CD4-positive, alpha-beta T cell treated with Interleukin-21 for 1 hour (primary cell): ENCODE measurements at regions not wholly inside any gene's neighbourhood (a gene's known extent, or its start where the extent isn't known, plus 50 kb on each side); places are given as distances from the start of the nearest gene placed in this dataset.

Experiments used
- DNase-seq: peaks from one replicate; pipeline ENCODE4 v3.0.0-alpha.2; 2020

- DNase-seq, result no peak
These were observed 215.3 kb upstream of the ZNF32 start for GRCh38 chr10:43863859-43864591.

DNA sequence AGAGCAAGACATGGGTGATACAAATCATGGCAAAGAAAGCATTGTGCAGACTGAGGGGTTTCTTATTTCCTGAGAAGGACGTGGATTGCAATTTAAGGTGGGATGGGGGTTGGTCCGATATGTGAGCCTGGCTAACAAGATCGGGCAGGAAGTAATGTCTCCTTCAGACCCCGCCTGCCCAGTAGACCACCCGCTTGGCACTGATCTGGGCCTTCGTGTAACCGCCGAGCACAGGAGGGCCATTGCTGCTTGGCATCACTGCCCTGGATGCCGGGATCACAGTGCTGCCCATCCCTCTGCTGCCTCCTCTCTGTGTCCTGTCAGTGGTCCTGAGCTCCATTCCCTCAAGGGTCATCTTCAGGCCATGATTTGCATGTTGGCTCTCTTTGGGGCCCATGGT, 214.6 kb upstream of the ZNF32 start:
- DNase-seq, result no peak

GRCh38 chr10:43862756-43863155, 214.1 kb upstream of the ZNF32 start:
- no peak for DNase-seq

DNA sequence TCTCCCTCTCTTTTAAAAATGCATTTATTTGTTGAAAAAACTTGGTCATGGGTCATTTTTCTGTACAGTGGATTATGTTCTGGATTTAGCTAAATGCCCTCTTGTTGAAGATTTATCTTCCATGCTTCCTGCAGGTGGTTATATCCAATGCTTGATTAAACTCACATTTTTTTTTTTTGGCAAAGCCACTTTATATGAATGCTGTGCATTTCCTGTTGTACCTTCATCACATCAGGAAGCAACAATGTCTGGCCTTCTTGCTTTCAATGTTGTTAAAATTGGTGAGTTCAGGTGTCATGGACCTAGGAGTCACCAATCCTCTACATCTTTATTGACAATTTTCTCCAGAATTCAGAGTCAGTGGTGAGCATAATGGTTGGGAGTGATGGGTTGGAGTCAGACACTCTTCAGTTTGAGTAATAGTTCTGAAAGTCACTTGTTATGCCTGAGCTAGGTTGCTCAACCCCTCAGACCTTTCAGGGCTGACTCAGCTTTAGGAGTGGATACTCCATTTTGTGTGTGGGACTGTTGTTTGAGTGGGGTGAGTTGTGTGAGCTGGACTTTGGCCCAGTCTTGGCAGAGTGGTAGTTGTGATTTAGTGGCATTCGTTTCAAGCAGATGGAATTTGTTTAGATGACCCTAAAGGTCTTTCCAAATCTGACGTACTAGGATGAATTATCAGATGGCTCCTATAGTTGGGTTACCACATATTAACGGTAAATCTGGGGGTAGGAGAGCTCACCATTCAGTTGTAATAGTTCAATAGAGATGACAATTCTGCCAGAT, 213.5 kb upstream of the ZNF32 start:
- no peak for DNase-seq

DNA sequence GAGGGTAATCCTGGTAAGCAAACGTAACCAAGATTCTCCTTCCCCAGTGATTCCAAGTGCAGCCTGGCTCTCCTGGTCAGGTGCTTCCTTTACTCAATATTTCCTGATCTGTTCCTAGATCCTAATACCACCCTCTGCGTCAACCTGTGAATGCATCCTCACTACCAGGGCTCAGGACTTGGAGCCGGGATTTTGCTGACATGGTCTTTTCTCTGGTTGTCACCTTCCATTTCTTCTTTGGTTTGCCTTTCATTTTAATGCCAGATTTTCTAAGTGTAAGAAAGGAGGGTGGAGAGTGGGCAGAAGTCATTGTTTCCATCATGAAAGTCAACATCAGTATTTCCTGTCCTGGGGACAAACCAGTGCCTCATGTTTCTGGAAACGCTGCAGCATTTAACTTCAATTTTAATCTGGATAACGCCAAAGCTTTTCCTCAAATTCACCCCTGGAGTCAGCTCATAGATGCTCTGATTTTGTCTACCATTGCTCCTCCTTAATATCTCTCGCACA, 210.4 kb upstream of the ZNF32 start:
- no peak for DNase-seq

DNA sequence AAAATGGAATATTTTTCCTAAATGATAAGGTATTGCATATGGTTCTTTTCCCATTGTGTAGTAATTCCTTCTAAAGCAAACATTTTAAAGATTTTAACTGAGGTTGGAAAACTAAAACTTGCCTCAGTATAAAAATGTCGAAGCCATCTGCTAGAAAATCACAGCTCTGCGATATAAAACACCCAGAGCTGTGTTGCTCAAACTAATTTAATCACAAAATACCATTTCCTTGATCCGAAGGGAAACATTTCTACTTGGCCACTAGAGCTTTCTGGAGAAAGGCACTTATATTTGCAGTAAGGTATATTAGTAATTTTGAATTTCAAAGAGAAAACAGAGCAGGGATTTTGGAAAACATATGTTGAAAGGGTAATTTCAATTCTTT, 209.2 kb upstream of the ZNF32 start:
- no peak for DNase-seq

DNA sequence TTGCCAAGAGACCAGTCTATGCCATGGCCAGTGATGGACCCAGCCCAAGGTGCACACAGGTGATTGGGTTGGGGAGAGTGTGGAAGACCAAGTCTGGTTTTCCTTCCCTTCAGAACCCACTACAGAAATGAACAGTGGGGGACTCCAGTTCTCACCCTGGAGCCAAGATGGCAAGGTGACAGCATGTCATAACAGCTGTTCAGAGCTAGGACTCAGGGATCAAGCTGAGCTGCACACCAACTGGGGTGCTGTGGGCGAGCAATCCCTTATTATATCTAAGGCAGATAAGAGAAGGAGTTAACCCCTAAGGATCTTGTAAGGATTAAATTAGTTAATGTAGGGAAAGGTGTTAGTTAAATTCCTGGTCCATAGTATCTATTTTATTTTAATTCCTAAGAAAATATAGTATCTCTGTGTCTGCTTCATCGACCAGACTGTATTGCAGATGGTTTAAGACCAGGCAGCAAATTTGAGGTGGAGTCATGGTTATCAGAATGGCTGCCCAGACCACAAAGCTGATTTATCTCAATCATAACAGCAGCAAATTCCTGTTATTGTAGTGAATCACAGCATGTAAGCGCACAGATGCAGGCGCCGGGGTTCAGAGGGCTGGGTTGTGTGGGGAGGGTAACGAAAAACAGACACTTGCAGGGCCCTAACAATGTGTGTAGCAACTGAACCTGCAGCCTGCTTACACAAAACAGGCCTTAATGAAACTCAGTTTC, 208.7 kb upstream of the ZNF32 start:
- DNase-seq, result no peak

DNA sequence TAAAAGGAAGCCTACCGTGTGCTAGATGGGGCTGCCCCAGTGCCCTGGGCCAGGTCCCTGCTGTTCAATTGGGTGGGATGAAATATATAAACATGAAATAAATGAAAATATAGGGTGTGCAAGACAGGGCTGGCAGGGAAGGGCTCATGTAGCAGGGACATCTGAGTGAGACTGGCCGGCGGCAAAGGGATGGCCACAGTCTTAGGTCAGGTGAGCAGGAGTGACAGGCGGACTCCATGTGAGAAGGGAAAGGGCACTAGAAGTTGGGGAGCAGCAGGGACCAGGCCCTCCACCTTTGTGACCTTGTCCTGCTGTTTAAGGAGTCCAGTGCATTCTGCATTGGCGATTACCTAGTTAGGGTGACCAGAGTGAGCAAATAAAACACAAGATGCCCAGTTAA, 207.6 kb upstream of the ZNF32 start:
- no peak for DNase-seq

DNA sequence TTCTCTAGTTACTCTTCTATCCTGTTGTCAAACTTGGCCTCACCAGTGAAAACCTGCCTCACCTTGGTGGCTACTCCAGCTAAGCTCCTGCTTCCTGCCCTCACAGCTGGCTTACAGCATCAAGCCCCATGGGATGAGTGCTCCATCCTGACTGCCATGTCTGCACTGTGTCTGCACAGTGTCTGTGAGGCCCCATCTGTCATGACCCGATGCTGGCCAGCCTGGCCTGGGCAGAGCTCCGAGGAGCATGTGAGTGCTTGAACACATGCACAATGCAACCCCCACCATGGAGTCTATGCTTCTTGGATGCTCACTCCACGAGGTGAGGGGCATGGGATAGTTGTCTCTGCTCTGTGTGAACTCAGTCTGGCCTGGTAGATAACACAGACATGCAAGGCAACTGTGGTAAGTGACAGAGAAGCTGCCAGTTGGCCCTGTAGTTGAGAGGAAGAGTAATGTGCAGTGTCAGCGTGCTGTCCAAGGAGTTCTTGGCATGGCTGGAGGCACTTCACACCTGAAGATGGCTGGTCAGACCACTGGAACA, 207.1 kb upstream of the ZNF32 start:
- no peak for DNase-seq

GRCh38 chr10:43854007-43854406, 205.3 kb upstream of the ZNF32 start:
- no peak for DNase-seq

DNA sequence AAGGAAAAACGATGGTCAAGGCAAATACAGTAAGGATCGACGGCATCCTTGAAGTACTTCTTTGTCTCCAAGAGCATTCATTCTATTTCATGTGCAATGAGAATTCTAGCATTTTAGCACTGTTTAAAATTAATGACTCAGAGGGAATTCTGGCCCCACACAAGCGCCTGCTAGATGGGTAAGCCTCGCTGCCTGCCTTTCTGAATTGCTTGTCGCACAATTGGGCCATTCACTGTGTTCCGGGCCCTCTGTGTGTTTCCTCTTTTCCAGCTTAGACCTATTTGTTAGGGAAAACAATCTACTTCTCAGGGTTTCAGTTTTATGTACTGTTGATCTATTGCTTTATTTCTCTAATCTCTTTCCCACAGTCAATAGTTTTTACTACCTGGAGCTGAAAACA, 204.7 kb upstream of the ZNF32 start:
- DNase-seq, result no peak

DNA sequence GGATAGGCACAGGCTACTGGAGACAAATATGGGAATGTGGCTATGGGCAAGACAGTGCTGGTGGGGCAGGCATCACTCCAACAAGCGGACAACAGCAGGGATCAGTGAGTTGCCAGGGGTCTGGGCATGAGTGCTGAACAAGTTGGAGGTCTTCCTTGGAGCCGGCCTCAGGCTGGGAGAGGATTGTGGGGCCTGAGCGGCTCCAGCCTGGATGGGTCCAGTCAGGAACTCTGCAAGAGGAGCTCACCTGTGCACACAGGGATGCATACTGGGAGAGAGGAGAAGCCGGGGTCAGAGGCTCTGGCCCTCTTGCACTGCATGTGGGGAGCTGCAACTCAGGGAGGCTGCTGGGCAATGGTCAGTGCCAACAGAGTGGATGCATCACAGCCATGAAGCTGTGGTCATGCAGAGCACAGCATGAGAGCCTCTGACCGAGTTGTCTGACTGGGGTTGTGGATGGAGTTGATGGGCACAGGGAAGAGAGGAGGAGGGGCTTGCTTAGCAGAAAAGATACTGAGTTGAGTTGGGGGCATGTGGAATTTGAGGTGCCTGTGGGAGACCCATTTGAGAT, 204.0 kb upstream of the ZNF32 start:
- no peak for DNase-seq

GRCh38 chr10:43852149-43852548, 203.5 kb upstream of the ZNF32 start:
- DNase-seq, result no peak

DNA sequence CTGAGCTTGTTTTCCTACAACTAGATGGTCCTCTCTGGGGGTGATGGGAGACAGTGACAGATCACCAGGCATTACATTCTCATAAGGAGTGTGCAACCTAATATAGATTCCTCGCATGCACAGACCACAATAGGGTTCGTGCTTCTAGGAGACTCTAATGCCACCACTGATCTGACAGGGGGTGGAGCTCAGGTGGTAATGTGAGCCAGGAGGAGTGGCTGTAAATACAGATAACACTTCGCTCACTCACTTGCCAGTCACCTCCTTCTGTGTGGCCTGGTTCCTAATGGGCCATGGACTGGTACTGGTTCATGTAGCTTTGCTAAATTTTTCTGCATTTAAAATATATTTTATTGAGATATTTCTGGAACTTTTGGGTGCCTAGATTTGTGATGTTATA, 202.3 kb upstream of the ZNF32 start:
- DNase-seq, result no peak

DNA sequence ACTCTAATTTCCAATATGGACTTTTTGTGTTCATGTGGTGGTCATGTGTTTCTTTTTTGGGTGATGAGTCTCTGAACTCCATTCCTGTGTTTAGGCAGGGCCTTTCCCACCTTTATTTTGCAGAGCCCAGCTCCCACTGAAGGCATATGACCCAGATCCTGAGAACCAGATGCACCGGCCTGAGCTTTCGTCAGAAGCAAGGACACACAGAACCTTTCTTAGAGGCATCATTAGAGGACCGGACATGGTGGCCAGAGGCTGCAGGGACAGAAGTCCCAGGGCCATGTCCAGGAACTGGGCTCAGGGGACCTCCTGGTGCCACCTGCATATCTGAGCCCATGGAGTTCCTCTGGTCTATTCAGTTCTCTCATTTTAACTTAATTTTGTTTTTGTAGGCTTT, 200.9 kb upstream of the ZNF32 start:
- DNase-seq, result no peak

DNA sequence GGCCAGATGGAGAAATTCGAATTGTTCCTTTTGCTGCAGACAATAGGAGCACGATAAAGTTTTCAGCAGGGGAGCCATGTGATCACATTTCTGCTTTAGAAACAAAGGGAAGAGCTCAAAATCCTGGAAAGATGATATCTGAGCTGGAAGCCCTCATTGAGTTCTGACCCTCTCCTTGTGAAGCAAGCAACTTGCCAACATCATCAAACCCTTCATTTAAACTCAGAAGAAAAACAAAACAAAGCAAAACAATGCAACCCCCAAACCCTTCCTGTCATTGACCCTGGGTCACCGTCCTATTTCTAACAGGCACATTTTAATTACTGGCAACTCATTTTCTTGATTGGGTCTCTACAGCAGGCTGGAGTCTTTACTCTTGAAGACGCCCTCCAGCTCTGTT, 198.3 kb upstream of the ZNF32 start:
- no peak for DNase-seq

- DNase-seq, result peak; percentile 42
These were observed 197.6 kb upstream of the ZNF32 start for GRCh38 chr10:43846187-43846680.

- DNase-seq, result no peak
These were observed 196.4 kb upstream of the ZNF32 start for GRCh38 chr10:43845121-43845520.

DNA sequence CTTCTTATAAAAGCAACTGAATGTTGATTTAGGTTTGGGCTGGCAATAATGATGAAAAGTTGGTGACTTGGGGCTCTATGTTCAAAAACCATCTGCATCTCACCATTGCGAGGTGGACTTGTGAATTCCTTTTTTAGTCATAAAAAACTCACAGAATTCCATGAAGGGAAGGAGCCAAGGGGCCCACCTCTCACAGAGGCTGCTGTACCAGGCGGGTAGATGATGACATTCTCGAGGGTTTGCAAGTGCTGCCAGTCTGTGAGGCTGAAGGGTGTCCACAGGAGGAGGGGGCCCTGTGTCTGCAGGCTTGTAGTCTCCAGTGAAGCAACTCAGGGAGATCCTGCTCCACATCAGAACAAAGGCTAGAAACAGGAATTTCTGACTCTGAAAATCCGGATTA, 195.5 kb upstream of the ZNF32 start:
- no peak for DNase-seq

DNA sequence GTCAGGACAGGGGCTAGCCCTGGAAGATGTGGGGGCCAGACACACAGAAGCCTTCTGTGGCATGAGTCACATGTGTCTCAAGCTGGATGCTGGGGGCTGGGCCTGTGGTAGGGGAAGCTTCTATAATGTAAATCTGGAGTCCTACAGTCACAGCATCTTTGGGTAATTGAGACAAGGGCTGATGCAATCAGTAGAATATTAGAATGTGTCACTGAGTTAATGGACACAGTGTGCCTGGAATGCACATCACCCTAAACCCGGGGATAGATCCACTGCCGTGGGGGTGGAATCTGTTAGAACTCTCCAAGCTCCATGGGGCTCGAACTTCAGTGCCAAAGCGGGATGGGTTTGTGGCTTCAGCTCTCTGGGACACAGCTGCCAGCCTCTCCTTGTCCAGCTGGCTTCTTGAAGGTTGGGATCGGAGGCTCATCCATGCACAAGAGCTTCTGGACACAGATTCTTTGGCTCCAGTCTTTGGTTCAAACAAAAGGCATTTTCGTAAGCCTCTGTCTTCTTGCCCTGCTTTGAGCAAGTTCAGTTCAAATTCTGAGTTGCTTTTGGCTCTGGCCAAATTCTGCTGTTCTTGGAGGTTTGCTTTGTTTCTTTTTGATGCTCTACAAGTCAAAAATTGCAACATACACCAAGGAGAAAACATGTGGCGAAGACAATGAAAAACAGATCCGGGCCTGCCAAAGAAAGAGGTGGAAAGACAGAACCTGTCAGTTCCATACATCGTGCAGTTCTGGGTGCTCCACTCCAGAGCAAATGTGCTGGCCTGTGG, 194.8 kb upstream of the ZNF32 start:
- no peak for DNase-seq

GRCh38 chr10:43842496-43842895, 193.8 kb upstream of the ZNF32 start:
- DNase-seq, result no peak

DNA sequence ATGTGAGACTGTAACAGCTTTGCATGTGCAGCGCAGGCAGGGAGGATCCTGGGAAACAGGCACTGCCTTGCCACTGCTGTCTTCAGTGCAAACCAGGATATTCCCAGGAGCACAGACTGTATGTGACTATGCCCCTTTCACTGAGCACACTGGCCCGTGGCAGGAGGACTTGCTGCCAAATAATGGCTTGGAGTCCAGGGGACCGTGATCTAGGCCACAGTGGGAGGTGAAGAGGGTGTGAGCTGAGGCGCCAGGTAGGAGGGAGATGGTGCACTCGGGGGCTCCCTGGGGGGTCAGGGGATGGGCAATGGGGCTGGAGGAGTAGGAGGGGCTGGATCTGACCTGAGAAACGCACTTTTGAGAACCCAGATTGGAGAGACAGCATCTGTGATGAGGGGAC, 193.4 kb upstream of the ZNF32 start:
- no peak for DNase-seq
